ENCODE measurements at regions not wholly inside any gene's neighbourhood (a gene's known extent, or its start where the extent isn't known, plus 50 kb on each side); places are given as distances from the start of the nearest gene placed in this dataset.

- Mint-ChIP-seq H3K27ac (no peak overlapping the region), H3K36me3 (no peaks in the 10 kb centered on the region), H3K4me3 (no peak overlapping the region), H3K27me3 (no peaks in the 10 kb centered on the region), H3K4me1 (no peaks in the 10 kb centered on the region), H3K9me3 (peaks cover 13% of the 10 kb centered on the region)
- CTCF ChIA-PET, result no interaction called here
- DNase-seq, result no peak
Observed at GRCh38 chr4:95979961-95980876, 140.3 kb downstream of the PDHA2 start.

DNA sequence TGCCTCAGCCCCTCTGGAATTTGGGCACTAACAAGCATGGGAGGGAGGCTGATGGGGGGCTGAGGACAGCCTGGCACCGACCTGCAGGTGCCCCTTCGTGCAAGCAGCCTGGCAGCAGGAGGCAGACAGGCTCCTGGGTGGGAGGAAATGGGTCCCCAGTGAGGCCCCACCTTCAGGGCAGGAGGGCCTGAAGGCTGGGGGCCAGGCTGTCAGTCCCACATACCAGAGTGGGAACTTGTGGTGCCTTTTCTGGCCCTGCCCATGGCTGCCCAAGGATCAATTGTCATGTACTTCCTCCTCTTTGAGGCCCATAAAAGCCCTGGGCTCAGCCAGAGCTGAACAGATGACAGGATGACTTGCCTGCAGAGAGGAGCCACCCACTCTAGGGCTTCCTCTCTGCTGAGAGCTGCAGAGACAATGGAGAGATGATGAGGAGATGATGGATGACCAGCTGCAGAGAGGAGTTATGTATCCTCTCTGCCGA is 141.0 kb downstream of the PDHA2 start:
- Mint-ChIP-seq H3K4me3 (no peak overlapping the region), H3K27ac (no peak overlapping the region), H3K27me3 (no peaks in the 10 kb centered on the region), H3K4me1 (no peaks in the 10 kb centered on the region), H3K36me3 (no peaks in the 10 kb centered on the region), H3K9me3 (peaks cover 13% of the 10 kb centered on the region)
- DNase-seq, result no peak
- CTCF ChIA-PET, result no interaction called here

- no peaks in the 10 kb centered on the region for H3K36me3 Mint-ChIP-seq
- CTCF ChIA-PET, result no interaction called here
- no peak overlapping the region for H3K4me3 Mint-ChIP-seq
- H3K27ac Mint-ChIP-seq, result no peak overlapping the region
- H3K9me3 Mint-ChIP-seq, result peaks cover 13% of the 10 kb centered on the region
- H3K27me3 Mint-ChIP-seq, result no peaks in the 10 kb centered on the region
- DNase-seq, result no peak
- no peaks in the 10 kb centered on the region for H3K4me1 Mint-ChIP-seq
Observed at GRCh38 chr4:95981591-95981990, 141.7 kb downstream of the PDHA2 start.

DNA sequence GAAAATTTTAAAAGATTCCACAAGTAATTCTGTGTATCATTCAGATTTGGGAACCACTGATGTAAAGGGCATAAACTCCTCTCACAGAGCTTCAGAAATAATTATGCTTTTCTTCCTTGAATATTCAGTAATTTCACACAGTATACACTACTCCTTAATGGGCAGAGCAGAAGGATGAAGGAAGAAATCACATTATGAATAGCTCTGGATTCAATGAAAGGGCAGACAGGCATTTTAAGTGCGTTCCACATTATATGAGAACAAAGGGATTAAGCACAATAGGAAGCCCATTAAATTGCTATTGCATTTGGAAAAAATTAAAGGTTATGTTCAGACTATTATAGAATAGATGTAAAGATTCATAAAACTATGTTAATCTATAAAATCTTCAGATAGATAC is 142.6 kb downstream of the PDHA2 start:
- H3K4me3 Mint-ChIP-seq, result no peak overlapping the region
- no peak for DNase-seq
- peaks cover 13% of the 10 kb centered on the region for H3K9me3 Mint-ChIP-seq
- H3K4me1 Mint-ChIP-seq, result no peaks in the 10 kb centered on the region
- no peaks in the 10 kb centered on the region for H3K27me3 Mint-ChIP-seq
- no peak overlapping the region for H3K27ac Mint-ChIP-seq
- CTCF ChIA-PET, result no interaction called here
- H3K36me3 Mint-ChIP-seq, result no peaks in the 10 kb centered on the region

- CTCF ChIA-PET, result no interaction called here
- peaks cover 13% of the 10 kb centered on the region for H3K9me3 Mint-ChIP-seq
- DNase-seq, result no peak
Observed at GRCh38 chr4:95984081-95984480, 144.2 kb downstream of the PDHA2 start.

GRCh38 chr4:95985051-95985450 is 145.2 kb downstream of the PDHA2 start:
- no peak for DNase-seq
- no peak overlapping the region for H3K27ac Mint-ChIP-seq
- H3K27me3 Mint-ChIP-seq, result no peaks in the 10 kb centered on the region
- no peaks in the 10 kb centered on the region for H3K4me1 Mint-ChIP-seq
- peaks cover 10% of the 10 kb centered on the region for H3K9me3 Mint-ChIP-seq
- CTCF ChIA-PET, result no interaction called here
- H3K36me3 Mint-ChIP-seq, result no peaks in the 10 kb centered on the region
- H3K4me3 Mint-ChIP-seq, result no peak overlapping the region

More at GRCh38 chr4:95984081-95984480, 144.2 kb downstream of the PDHA2 start:
- Mint-ChIP-seq H3K4me3 (no peak overlapping the region), H3K27ac (no peak overlapping the region), H3K36me3 (no peaks in the 10 kb centered on the region), H3K4me1 (no peaks in the 10 kb centered on the region), H3K27me3 (no peaks in the 10 kb centered on the region)

DNA sequence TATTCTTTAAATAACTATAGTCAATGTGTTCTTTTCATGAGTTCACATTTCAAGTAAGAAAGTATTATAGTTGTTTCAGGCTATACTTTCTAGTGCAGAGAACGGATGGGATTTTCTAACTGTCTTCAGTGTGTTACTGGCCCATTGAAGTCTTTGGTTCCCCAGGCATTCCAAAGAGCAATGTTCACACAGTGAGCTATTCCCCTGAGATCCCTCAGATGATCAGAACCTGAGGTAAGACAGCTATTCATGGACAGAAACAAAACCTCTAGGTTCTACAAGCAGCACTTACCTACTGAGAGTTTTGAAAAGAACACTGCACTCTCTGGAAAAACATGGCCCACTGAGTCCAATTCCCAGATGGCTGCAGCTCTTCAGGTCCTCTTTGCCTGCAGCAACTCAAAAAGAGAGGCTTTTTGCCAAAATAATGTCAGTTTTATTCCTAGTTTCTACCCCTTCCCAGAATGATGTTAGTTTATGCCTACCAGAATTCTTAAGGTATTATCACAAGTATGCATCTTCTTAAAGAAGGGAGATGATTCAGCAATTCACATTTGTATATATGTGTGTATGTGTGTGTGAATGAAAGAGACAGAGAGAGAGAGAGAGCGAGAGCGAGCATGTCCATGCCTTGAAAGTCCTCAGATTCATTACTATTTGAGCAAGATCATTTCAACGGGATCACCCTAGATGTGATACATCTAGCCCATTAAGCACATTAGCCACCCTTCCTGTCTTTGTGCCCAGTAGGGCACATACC is 146.1 kb downstream of the PDHA2 start:
- DNase-seq, result no peak
- no peak overlapping the region for H3K27ac Mint-ChIP-seq
- H3K36me3 Mint-ChIP-seq, result no peaks in the 10 kb centered on the region
- H3K4me3 Mint-ChIP-seq, result no peak overlapping the region
- H3K4me1 Mint-ChIP-seq, result no peaks in the 10 kb centered on the region
- peaks cover 10% of the 10 kb centered on the region for H3K9me3 Mint-ChIP-seq
- CTCF ChIA-PET, result no interaction called here
- H3K27me3 Mint-ChIP-seq, result no peaks in the 10 kb centered on the region

- no peak overlapping the region for H3K27ac Mint-ChIP-seq
- H3K9me3 Mint-ChIP-seq, result peaks cover 6% of the 10 kb centered on the region
- no peaks in the 10 kb centered on the region for H3K36me3 Mint-ChIP-seq
- no peaks in the 10 kb centered on the region for H3K4me1 Mint-ChIP-seq
- no peaks in the 10 kb centered on the region for H3K27me3 Mint-ChIP-seq
- CTCF ChIA-PET, result no interaction called here
- DNase-seq, result no peak
- H3K4me3 Mint-ChIP-seq, result no peak overlapping the region
Observed at GRCh38 chr4:95987851-95988250, 148.0 kb downstream of the PDHA2 start.

- peaks cover 1% of the 10 kb centered on the region for H3K9me3 Mint-ChIP-seq
- no peaks in the 10 kb centered on the region for H3K27me3 Mint-ChIP-seq
- DNase-seq, result no peak
- H3K36me3 Mint-ChIP-seq, result no peaks in the 10 kb centered on the region
- H3K4me3 Mint-ChIP-seq, result no peak overlapping the region
- CTCF ChIA-PET, result no interaction called here
- H3K4me1 Mint-ChIP-seq, result no peaks in the 10 kb centered on the region
- no peak overlapping the region for H3K27ac Mint-ChIP-seq
Observed at GRCh38 chr4:95998311-95998710, 158.4 kb downstream of the PDHA2 start.

DNA sequence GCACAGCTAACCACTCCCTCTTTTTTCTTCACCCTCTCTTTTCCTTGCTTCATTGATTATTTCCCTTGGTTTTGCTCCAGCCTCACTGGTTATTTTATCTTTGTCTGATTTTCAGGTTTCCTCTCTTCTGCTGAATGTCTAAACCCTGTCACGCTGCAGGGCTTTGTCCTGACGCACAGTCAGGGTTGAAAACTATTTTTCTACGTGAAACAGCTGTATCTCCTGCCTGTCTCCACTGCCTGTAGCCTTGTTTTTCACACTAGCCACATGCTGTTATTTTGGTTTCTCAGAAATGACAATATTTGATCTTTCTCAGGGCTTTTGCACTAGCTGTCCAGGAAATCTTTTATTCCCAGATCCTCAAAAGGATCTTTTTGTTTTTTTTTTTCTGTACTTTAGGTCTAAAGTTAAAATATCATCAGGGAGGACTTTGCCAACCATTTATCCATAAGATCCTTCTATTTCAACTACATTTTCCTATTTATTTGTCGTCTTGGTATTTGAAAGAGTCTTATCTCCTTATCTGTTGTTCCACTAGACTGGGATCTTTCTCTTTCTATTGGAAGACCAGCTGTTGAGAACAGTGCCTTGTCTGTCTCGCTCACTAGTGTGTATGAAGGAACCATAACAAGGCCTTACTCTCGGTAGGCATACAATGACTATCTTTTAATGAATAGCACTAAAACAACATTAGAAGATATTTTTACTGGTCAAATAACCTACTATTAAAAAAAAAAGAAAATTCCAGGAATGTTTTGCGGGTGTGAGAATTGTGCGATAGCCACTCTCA is 164.3 kb downstream of the PDHA2 start:
- no peaks in the 10 kb centered on the region for H3K36me3 Mint-ChIP-seq
- no peaks in the 10 kb centered on the region for H3K4me1 Mint-ChIP-seq
- CTCF ChIA-PET, result no interaction called here
- H3K9me3 Mint-ChIP-seq, result peaks cover 1% of the 10 kb centered on the region
- H3K27me3 Mint-ChIP-seq, result no peaks in the 10 kb centered on the region
- no peak overlapping the region for H3K4me3 Mint-ChIP-seq
- no peak overlapping the region for H3K27ac Mint-ChIP-seq
- DNase-seq, result no peak

DNA sequence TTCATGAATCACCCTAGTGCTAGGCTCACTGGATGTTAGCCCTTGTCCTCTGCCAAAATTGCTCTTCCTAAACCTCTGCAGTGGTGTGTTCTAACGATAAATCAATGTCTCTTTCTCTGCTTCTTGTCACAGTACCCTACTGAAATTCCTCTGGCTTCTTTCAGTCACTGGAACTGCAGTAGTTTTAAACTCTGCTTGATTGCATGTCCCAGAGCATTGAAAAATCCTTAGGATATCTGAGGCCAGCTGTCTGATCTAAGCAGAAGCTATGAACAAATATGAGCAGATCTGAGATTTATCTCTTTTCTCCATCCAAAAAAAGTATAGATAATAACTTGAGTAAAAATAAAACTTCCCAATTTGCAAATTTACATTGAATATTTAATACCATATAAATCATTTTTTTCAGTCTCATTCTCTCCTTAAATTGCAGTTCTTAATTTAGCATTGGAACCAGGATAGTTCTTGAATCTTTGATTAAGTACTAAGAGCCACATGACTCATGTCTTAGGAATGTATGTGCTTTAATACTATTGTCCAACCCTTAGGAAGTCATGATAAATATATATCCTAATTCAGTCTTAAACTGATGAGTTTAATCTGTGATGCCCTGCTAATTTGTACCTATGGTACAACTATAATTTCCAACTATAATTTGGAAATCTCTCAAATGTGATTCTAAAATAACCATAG is 169.7 kb downstream of the PDHA2 start:
- no peaks in the 10 kb centered on the region for H3K9me3 Mint-ChIP-seq
- H3K27ac Mint-ChIP-seq, result no peak overlapping the region
- no peaks in the 10 kb centered on the region for H3K4me1 Mint-ChIP-seq
- no peak overlapping the region for H3K4me3 Mint-ChIP-seq
- no peaks in the 10 kb centered on the region for H3K36me3 Mint-ChIP-seq
- H3K27me3 Mint-ChIP-seq, result no peaks in the 10 kb centered on the region
- CTCF ChIA-PET, result no interaction called here
- no peak for DNase-seq

DNA sequence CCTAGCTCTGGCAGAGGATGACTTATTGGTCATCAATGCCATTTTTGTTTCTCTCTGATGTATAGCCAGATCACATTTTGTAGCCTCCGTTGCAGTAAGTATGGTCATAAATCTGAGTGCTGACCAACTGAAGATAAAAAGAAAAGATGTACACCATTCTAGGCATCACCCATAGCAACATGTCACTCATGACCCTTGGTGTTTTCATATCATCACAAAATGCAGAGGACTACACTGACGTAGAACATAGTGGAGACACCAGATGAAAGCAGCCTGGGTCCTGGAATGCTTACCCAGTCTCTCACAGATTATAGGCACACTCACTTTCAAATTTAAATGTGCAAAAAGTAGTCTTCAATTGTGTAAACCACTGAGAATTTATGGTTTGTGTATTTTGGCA is 172.8 kb downstream of the PDHA2 start:
- no peak for DNase-seq
- H3K27me3 Mint-ChIP-seq, result no peaks in the 10 kb centered on the region
- CTCF ChIA-PET, result interaction anchor here (0.9 kb wide), 1 partner anchor 846 kb away, joined by 3 read pairs; no protein-coding TSS in a partner anchor
- no peaks in the 10 kb centered on the region for H3K4me1 Mint-ChIP-seq
- H3K27ac Mint-ChIP-seq, result no peak overlapping the region
- H3K36me3 Mint-ChIP-seq, result no peaks in the 10 kb centered on the region
- no peak overlapping the region for H3K4me3 Mint-ChIP-seq
- no peaks in the 10 kb centered on the region for H3K9me3 Mint-ChIP-seq

GRCh38 chr4:96016634-96017299 is 176.9 kb downstream of the PDHA2 start:
- no peak overlapping the region for H3K27ac Mint-ChIP-seq
- no peaks in the 10 kb centered on the region for H3K27me3 Mint-ChIP-seq
- H3K9me3 Mint-ChIP-seq, result no peaks in the 10 kb centered on the region
- H3K4me3 Mint-ChIP-seq, result no peak overlapping the region
- DNase-seq, result no peak
- CTCF ChIA-PET, result no interaction called here
- no peaks in the 10 kb centered on the region for H3K36me3 Mint-ChIP-seq
- no peaks in the 10 kb centered on the region for H3K4me1 Mint-ChIP-seq
